ENCODE measurements at regions not wholly inside any gene's neighbourhood (a gene's known extent, or its start where the extent isn't known, plus 50 kb on each side); places are given as distances from the start of the nearest gene placed in this dataset.

- TF ChIP-seq, protein P1, sequence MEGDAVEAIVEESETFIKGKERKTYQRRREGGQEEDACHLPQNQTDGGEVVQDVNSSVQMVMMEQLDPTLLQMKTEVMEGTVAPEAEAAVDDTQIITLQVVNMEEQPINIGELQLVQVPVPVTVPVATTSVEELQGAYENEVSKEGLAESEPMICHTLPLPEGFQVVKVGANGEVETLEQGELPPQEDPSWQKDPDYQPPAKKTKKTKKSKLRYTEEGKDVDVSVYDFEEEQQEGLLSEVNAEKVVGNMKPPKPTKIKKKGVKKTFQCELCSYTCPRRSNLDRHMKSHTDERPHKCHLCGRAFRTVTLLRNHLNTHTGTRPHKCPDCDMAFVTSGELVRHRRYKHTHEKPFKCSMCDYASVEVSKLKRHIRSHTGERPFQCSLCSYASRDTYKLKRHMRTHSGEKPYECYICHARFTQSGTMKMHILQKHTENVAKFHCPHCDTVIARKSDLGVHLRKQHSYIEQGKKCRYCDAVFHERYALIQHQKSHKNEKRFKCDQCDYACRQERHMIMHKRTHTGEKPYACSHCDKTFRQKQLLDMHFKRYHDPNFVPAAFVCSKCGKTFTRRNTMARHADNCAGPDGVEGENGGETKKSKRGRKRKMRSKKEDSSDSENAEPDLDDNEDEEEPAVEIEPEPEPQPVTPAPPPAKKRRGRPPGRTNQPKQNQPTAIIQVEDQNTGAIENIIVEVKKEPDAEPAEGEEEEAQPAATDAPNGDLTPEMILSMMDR (IDR thresholded peaks at IDR 0.05; ENCODE audit: low read length): no peak
- TF ChIP-seq EZH2 (IDR thresholded peaks at IDR 0.05; ENCODE audit: borderline replicate concordance, low read length): no peak
Observed at GRCh38 chr15:61367953-61368352, 138.9 kb upstream of the RORA start.
